ENCODE measurements at regions not wholly inside any gene's neighbourhood (a gene's known extent, or its start where the extent isn't known, plus 50 kb on each side); places are given as distances from the start of the nearest gene placed in this dataset.
A peak's percentile ranks its signal among the peaks of the same experiment; 100 is the strongest.

DNA sequence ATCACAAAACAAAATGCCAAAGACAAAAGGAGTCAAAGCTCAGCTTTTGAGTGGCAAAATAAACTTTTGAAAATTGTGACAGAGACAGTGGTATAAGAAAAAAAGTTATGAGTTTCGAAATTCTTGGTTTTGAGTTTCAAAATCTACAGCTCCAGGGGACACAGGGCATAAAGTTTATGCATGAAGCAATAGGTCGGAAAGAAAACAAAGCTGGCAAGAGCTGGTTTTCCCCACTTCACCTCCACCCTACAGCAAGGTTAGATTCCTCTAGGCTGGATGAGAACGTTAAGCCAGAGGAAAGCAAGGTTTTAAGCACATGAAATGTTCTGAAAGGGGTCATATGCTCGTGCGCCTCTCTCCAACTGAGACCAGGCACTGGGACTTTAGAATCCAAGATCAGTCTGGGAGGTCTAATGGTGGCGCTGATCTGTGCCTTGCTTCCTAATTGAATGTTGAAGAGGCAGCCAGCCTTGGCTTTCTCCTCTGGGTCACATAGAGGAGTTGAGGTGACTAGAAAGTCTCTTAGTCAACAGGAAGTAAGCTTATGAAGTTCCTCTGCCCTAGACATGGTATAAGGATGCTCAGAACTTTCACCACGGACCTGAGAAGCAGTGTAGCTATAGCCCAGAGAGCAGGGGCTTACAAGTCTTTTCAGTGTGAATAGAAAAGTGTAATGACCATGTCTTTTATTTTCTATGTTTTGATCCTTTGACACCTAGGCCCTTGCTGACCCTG lies 167.7 kb upstream of the DMAC1 start:
- no peaks in the 10 kb centered on the region for H3K9me3 Mint-ChIP-seq
- Histone ChIP-seq H3K9ac (no peak overlapping the region), H3K4me1 (no peaks in the 10 kb centered on the region), H4K20me1 (ENCODE audit: low read depth) (no peaks in the 10 kb centered on the region), H3K27ac (no peak overlapping the region), H3K4me2 (no peak overlapping the region), H3K9me3 (ENCODE audit: low read depth) (no peaks in the 10 kb centered on the region), H3F3A (ENCODE audit: low read depth) (no peaks in the 10 kb centered on the region), H2AFZ (replicated peaks) (no peak overlapping the region), H3K4me3 (no peak overlapping the region), H3K79me2 (ENCODE audit: low read depth) (no peaks in the 10 kb centered on the region), H3K27me3 (no peaks in the 10 kb centered on the region), H3K36me3 (no peaks in the 10 kb centered on the region)
- TF ChIP-seq EZH2phosphoT487 (IDR thresholded peaks at IDR 0.05) (no peak), EZH2 (IDR thresholded peaks at IDR 0.05) (no peak)
- TF ChIP-seq, protein P1, sequence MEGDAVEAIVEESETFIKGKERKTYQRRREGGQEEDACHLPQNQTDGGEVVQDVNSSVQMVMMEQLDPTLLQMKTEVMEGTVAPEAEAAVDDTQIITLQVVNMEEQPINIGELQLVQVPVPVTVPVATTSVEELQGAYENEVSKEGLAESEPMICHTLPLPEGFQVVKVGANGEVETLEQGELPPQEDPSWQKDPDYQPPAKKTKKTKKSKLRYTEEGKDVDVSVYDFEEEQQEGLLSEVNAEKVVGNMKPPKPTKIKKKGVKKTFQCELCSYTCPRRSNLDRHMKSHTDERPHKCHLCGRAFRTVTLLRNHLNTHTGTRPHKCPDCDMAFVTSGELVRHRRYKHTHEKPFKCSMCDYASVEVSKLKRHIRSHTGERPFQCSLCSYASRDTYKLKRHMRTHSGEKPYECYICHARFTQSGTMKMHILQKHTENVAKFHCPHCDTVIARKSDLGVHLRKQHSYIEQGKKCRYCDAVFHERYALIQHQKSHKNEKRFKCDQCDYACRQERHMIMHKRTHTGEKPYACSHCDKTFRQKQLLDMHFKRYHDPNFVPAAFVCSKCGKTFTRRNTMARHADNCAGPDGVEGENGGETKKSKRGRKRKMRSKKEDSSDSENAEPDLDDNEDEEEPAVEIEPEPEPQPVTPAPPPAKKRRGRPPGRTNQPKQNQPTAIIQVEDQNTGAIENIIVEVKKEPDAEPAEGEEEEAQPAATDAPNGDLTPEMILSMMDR (IDR thresholded peaks at IDR 0.05): no peak
- H3K4me1 Mint-ChIP-seq: peaks cover 6% of the 10 kb centered on the region
- no peak for DNase-seq (ENCODE audit: low spot score)
- peaks cover 3% of the 10 kb centered on the region for H3K36me3 Mint-ChIP-seq
- no peaks in the 10 kb centered on the region for H3K27me3 Mint-ChIP-seq (ENCODE audit: insufficient read depth, low read depth)
- H3K4me3 Mint-ChIP-seq: no peak overlapping the region
- H3K27ac Mint-ChIP-seq: peak overlapping the region; percentile 9

DNA sequence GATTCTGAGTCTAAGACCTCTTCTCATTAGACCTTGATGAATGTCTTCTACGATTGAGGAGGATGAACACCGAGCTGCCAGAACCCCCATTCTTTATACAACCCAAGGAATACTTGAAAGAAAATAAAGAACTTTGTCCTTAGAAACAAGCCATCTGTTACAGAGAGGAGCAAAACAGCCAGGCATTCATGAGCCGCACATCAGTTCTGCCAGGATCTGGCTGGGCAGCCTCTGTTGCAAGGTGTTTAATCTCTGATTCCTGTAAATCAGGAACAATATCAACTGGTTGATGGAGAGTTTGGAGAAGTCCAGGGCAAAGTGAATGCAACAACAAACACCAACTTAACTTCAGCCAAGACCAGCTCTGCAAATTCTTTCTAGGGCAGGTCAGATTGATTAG lies 165.5 kb upstream of the DMAC1 start:
- no peaks in the 10 kb centered on the region for H3K27me3 Mint-ChIP-seq (ENCODE audit: insufficient read depth, low read depth)
- H3K36me3 ChIP-seq: no peaks in the 10 kb centered on the region
- H3K4me3 Mint-ChIP-seq: no peak overlapping the region
- no peaks in the 10 kb centered on the region for H3K79me2 ChIP-seq (ENCODE audit: low read depth)
- H3K4me1 ChIP-seq: peaks cover 17% of the 10 kb centered on the region
- no peak overlapping the region for H3K4me2 ChIP-seq
- peaks cover 28% of the 10 kb centered on the region for H3K4me1 Mint-ChIP-seq
- H3K27me3 ChIP-seq: no peaks in the 10 kb centered on the region
- no peak overlapping the region for H3K27ac ChIP-seq
- no peaks in the 10 kb centered on the region for H4K20me1 ChIP-seq (ENCODE audit: low read depth)
- H3F3A ChIP-seq (ENCODE audit: low read depth): no peaks in the 10 kb centered on the region
- no peak overlapping the region for H3K27ac Mint-ChIP-seq
- no peak overlapping the region for H2AFZ ChIP-seq (replicated peaks)
- DNase-seq (ENCODE audit: low spot score): no peak
- H3K36me3 Mint-ChIP-seq: peaks cover 3% of the 10 kb centered on the region
- no peak for TF ChIP-seq EZH2phosphoT487 (IDR thresholded peaks at IDR 0.05)
- no peak for TF ChIP-seq EZH2 (IDR thresholded peaks at IDR 0.05)
- TF ChIP-seq, protein P1 (IDR thresholded peaks at IDR 0.05): no peak
- H3K4me3 ChIP-seq: no peak overlapping the region
- no peak overlapping the region for H3K9ac ChIP-seq
- no peaks in the 10 kb centered on the region for H3K9me3 ChIP-seq (ENCODE audit: low read depth)
- no peaks in the 10 kb centered on the region for H3K9me3 Mint-ChIP-seq

GRCh38 chr9:7963026-7963425 lies 163.4 kb upstream of the DMAC1 start:
- Mint-ChIP-seq H3K27me3 (ENCODE audit: insufficient read depth, low read depth) (no peaks in the 10 kb centered on the region), H3K4me1 (peaks cover 42% of the 10 kb centered on the region), H3K9me3 (no peaks in the 10 kb centered on the region), H3K4me3 (no peak overlapping the region), H3K27ac (no peak overlapping the region), H3K36me3 (peaks cover 3% of the 10 kb centered on the region)
- Histone ChIP-seq H3K27me3 (no peaks in the 10 kb centered on the region), H3K4me2 (no peak overlapping the region), H3K9ac (no peak overlapping the region), H3K4me1 (peaks cover 18% of the 10 kb centered on the region), H3K36me3 (no peaks in the 10 kb centered on the region), H3K79me2 (ENCODE audit: low read depth) (no peaks in the 10 kb centered on the region), H3K27ac (no peak overlapping the region), H3K9me3 (ENCODE audit: low read depth) (no peaks in the 10 kb centered on the region), H2AFZ (replicated peaks) (no peak overlapping the region), H3F3A (ENCODE audit: low read depth) (no peaks in the 10 kb centered on the region), H4K20me1 (ENCODE audit: low read depth) (no peaks in the 10 kb centered on the region), H3K4me3 (no peak overlapping the region)
- TF ChIP-seq, protein P1 (IDR thresholded peaks at IDR 0.05): no peak
- TF ChIP-seq EZH2phosphoT487 (IDR thresholded peaks at IDR 0.05) (no peak), EZH2 (IDR thresholded peaks at IDR 0.05) (no peak)
- no peak for DNase-seq (ENCODE audit: low spot score)
